ENCODE measurements at regions not wholly inside any gene's neighbourhood (a gene's known extent, or its start where the extent isn't known, plus 50 kb on each side); places are given as distances from the start of the nearest gene placed in this dataset.

GRCh38 chr18:77571743-77572142, 322.1 kb downstream of the GALR1 start:
- H3K4me3 ChIP-seq (ENCODE audit: low read depth, low read length): no peak overlapping the region
- no peaks in the 10 kb centered on the region for H3K27me3 ChIP-seq (ENCODE audit: insufficient read depth, low read length)
- no peaks in the 10 kb centered on the region for H3K79me2 ChIP-seq (ENCODE audit: control insufficient read depth, insufficient read depth, low read length, unreplicated experiment)
- no peaks in the 10 kb centered on the region for H3K36me3 ChIP-seq (ENCODE audit: insufficient read depth, low read length)
- H3K27ac ChIP-seq (ENCODE audit: low read depth, low read length): no peak overlapping the region
- no peak overlapping the region for H2AFZ ChIP-seq (ENCODE audit: low read length, unreplicated experiment)
- no peaks in the 10 kb centered on the region for H3K4me1 ChIP-seq (ENCODE audit: control insufficient read depth, insufficient read depth, low read length, unreplicated experiment)

- H3K4me3 ChIP-seq (ENCODE audit: low read depth, low read length): no peak overlapping the region
- H2AFZ ChIP-seq (ENCODE audit: low read length, unreplicated experiment): no peak overlapping the region
- H3K27me3 ChIP-seq (ENCODE audit: insufficient read depth, low read length): no peaks in the 10 kb centered on the region
- no peaks in the 10 kb centered on the region for H3K79me2 ChIP-seq (ENCODE audit: control insufficient read depth, insufficient read depth, low read length, unreplicated experiment)
- H3K36me3 ChIP-seq (ENCODE audit: insufficient read depth, low read length): no peaks in the 10 kb centered on the region
- no peaks in the 10 kb centered on the region for H3K4me1 ChIP-seq (ENCODE audit: control insufficient read depth, insufficient read depth, low read length, unreplicated experiment)
- no peak overlapping the region for H3K27ac ChIP-seq (ENCODE audit: low read depth, low read length)
Observed at GRCh38 chr18:77572537-77572936, 322.9 kb downstream of the GALR1 start.

- no peaks in the 10 kb centered on the region for H3K27me3 ChIP-seq (ENCODE audit: insufficient read depth, low read length)
- H2AFZ ChIP-seq (ENCODE audit: low read length, unreplicated experiment): no peak overlapping the region
- no peaks in the 10 kb centered on the region for H3K79me2 ChIP-seq (ENCODE audit: control insufficient read depth, insufficient read depth, low read length, unreplicated experiment)
- H3K36me3 ChIP-seq (ENCODE audit: insufficient read depth, low read length): no peaks in the 10 kb centered on the region
- no peak overlapping the region for H3K4me3 ChIP-seq (ENCODE audit: low read depth, low read length)
- no peak overlapping the region for H3K27ac ChIP-seq (ENCODE audit: low read depth, low read length)
- no peaks in the 10 kb centered on the region for H3K4me1 ChIP-seq (ENCODE audit: control insufficient read depth, insufficient read depth, low read length, unreplicated experiment)
Observed at GRCh38 chr18:77573571-77573970, 323.9 kb downstream of the GALR1 start.

- Histone ChIP-seq H3K4me1 (ENCODE audit: control insufficient read depth, insufficient read depth, low read length, unreplicated experiment) (no peaks in the 10 kb centered on the region), H3K36me3 (ENCODE audit: insufficient read depth, low read length) (no peaks in the 10 kb centered on the region), H2AFZ (ENCODE audit: low read length, unreplicated experiment) (no peak overlapping the region), H3K27ac (ENCODE audit: low read depth, low read length) (no peak overlapping the region), H3K79me2 (ENCODE audit: control insufficient read depth, insufficient read depth, low read length, unreplicated experiment) (no peaks in the 10 kb centered on the region), H3K27me3 (ENCODE audit: insufficient read depth, low read length) (no peaks in the 10 kb centered on the region), H3K4me3 (ENCODE audit: low read depth, low read length) (no peak overlapping the region)
Observed at GRCh38 chr18:77590943-77591515, 341.4 kb downstream of the GALR1 start.

GRCh38 chr18:77597726-77598125, 348.1 kb downstream of the GALR1 start:
- Histone ChIP-seq H3K4me1 (ENCODE audit: control insufficient read depth, insufficient read depth, low read length, unreplicated experiment) (no peaks in the 10 kb centered on the region), H2AFZ (ENCODE audit: low read length, unreplicated experiment) (no peak overlapping the region), H3K79me2 (ENCODE audit: control insufficient read depth, insufficient read depth, low read length, unreplicated experiment) (no peaks in the 10 kb centered on the region), H3K27me3 (ENCODE audit: insufficient read depth, low read length) (no peaks in the 10 kb centered on the region), H3K4me3 (ENCODE audit: low read depth, low read length) (no peak overlapping the region), H3K27ac (ENCODE audit: low read depth, low read length) (no peak overlapping the region), H3K36me3 (ENCODE audit: insufficient read depth, low read length) (no peaks in the 10 kb centered on the region)

- H3K4me3 ChIP-seq (ENCODE audit: low read depth, low read length): no peak overlapping the region
- H3K27ac ChIP-seq (ENCODE audit: low read depth, low read length): no peak overlapping the region
- no peak overlapping the region for H2AFZ ChIP-seq (ENCODE audit: low read length, unreplicated experiment)
- no peaks in the 10 kb centered on the region for H3K27me3 ChIP-seq (ENCODE audit: insufficient read depth, low read length)
- H3K36me3 ChIP-seq (ENCODE audit: insufficient read depth, low read length): no peaks in the 10 kb centered on the region
- H3K79me2 ChIP-seq (ENCODE audit: control insufficient read depth, insufficient read depth, low read length, unreplicated experiment): no peaks in the 10 kb centered on the region
- H3K4me1 ChIP-seq (ENCODE audit: control insufficient read depth, insufficient read depth, low read length, unreplicated experiment): no peaks in the 10 kb centered on the region
Observed at GRCh38 chr18:77600674-77601073, 351.0 kb downstream of the GALR1 start.

- H3K27me3 ChIP-seq (ENCODE audit: insufficient read depth, low read length): no peaks in the 10 kb centered on the region
- H3K36me3 ChIP-seq (ENCODE audit: insufficient read depth, low read length): no peaks in the 10 kb centered on the region
- H3K4me3 ChIP-seq (ENCODE audit: low read depth, low read length): no peak overlapping the region
- no peaks in the 10 kb centered on the region for H3K4me1 ChIP-seq (ENCODE audit: control insufficient read depth, insufficient read depth, low read length, unreplicated experiment)
- no peaks in the 10 kb centered on the region for H3K79me2 ChIP-seq (ENCODE audit: control insufficient read depth, insufficient read depth, low read length, unreplicated experiment)
- H3K27ac ChIP-seq (ENCODE audit: low read depth, low read length): no peak overlapping the region
- no peak overlapping the region for H2AFZ ChIP-seq (ENCODE audit: low read length, unreplicated experiment)
Observed at GRCh38 chr18:77601567-77601966, 351.9 kb downstream of the GALR1 start.

- H3K79me2 ChIP-seq (ENCODE audit: control insufficient read depth, insufficient read depth, low read length, unreplicated experiment): no peaks in the 10 kb centered on the region
- no peaks in the 10 kb centered on the region for H3K4me1 ChIP-seq (ENCODE audit: control insufficient read depth, insufficient read depth, low read length, unreplicated experiment)
- H2AFZ ChIP-seq (ENCODE audit: low read length, unreplicated experiment): no peak overlapping the region
- H3K27ac ChIP-seq (ENCODE audit: low read depth, low read length): no peak overlapping the region
- H3K27me3 ChIP-seq (ENCODE audit: insufficient read depth, low read length): no peaks in the 10 kb centered on the region
- H3K36me3 ChIP-seq (ENCODE audit: insufficient read depth, low read length): no peaks in the 10 kb centered on the region
- H3K4me3 ChIP-seq (ENCODE audit: low read depth, low read length): no peak overlapping the region
Observed at GRCh38 chr18:77607087-77607486, 357.4 kb downstream of the GALR1 start.

- H3K27ac ChIP-seq (ENCODE audit: low read depth, low read length): no peak overlapping the region
- H3K4me1 ChIP-seq (ENCODE audit: control insufficient read depth, insufficient read depth, low read length, unreplicated experiment): no peaks in the 10 kb centered on the region
- no peak overlapping the region for H3K4me3 ChIP-seq (ENCODE audit: low read depth, low read length)
- no peaks in the 10 kb centered on the region for H3K27me3 ChIP-seq (ENCODE audit: insufficient read depth, low read length)
- H2AFZ ChIP-seq (ENCODE audit: low read length, unreplicated experiment): no peak overlapping the region
- no peaks in the 10 kb centered on the region for H3K79me2 ChIP-seq (ENCODE audit: control insufficient read depth, insufficient read depth, low read length, unreplicated experiment)
- no peaks in the 10 kb centered on the region for H3K36me3 ChIP-seq (ENCODE audit: insufficient read depth, low read length)
Observed at GRCh38 chr18:77608807-77609206, 359.2 kb downstream of the GALR1 start.

- H3K4me3 ChIP-seq (ENCODE audit: low read depth, low read length): no peak overlapping the region
- H3K27me3 ChIP-seq (ENCODE audit: insufficient read depth, low read length): no peaks in the 10 kb centered on the region
- no peak overlapping the region for H2AFZ ChIP-seq (ENCODE audit: low read length, unreplicated experiment)
- no peaks in the 10 kb centered on the region for H3K36me3 ChIP-seq (ENCODE audit: insufficient read depth, low read length)
- no peaks in the 10 kb centered on the region for H3K79me2 ChIP-seq (ENCODE audit: control insufficient read depth, insufficient read depth, low read length, unreplicated experiment)
- H3K27ac ChIP-seq (ENCODE audit: low read depth, low read length): no peak overlapping the region
- no peaks in the 10 kb centered on the region for H3K4me1 ChIP-seq (ENCODE audit: control insufficient read depth, insufficient read depth, low read length, unreplicated experiment)
Observed at GRCh38 chr18:77617694-77618093, 368.0 kb downstream of the GALR1 start.

- H3K79me2 ChIP-seq (ENCODE audit: control insufficient read depth, insufficient read depth, low read length, unreplicated experiment): no peaks in the 10 kb centered on the region
- no peaks in the 10 kb centered on the region for H3K36me3 ChIP-seq (ENCODE audit: insufficient read depth, low read length)
- H2AFZ ChIP-seq (ENCODE audit: low read length, unreplicated experiment): no peak overlapping the region
- no peaks in the 10 kb centered on the region for H3K4me1 ChIP-seq (ENCODE audit: control insufficient read depth, insufficient read depth, low read length, unreplicated experiment)
- no peak overlapping the region for H3K4me3 ChIP-seq (ENCODE audit: low read depth, low read length)
- no peak overlapping the region for H3K27ac ChIP-seq (ENCODE audit: low read depth, low read length)
- H3K27me3 ChIP-seq (ENCODE audit: insufficient read depth, low read length): no peaks in the 10 kb centered on the region
Observed at GRCh38 chr18:77619525-77619924, 369.9 kb downstream of the GALR1 start.
